Kidney epithelial cell (primary cell): ENCODE measurements at regions not wholly inside any gene's neighbourhood (a gene's known extent, or its start where the extent isn't known, plus 50 kb on each side); places are given as distances from the start of the nearest gene placed in this dataset.
"Not testable (repeated sequence)": the region's sequence is repeated elsewhere in the genome, so short reads cannot be mapped to it uniquely, and the experiment has no call there.

Experiments used
- DNase-seq: peaks from one replicate; pipeline ENCODE4 v3.0.0-alpha.2; 2010; ENCODE audit warnings: low read depth
- H3K27me3 ChIP-seq: 2 replicates; pipeline ENCODE4 v1.6.0; 2011; ENCODE audit warnings: low read length; ENCODE audit not compliant: control insufficient read depth, insufficient read depth
- H3K36me3 ChIP-seq: 2 replicates; pipeline ENCODE4 v1.5.1; 2011; ENCODE audit warnings: low read length; ENCODE audit not compliant: control insufficient read depth, insufficient read depth
- H3K4me3 ChIP-seq: 2 replicates; pipeline ENCODE4 v1.5.1; 2011; ENCODE audit warnings: low read depth, mild to moderate bottlenecking, control low read depth, low read length
- TF ChIP-seq, protein P1 (sequence below): IDR thresholded peaks from 2 replicates; pipeline ENCODE4 v1.5.1; 2011; ENCODE audit warnings: mild to moderate bottlenecking, moderate library complexity, low read length, control low read depth, inconsistent platforms; ENCODE audit not compliant: insufficient read depth, poor library complexity, severe bottlenecking

DNA sequence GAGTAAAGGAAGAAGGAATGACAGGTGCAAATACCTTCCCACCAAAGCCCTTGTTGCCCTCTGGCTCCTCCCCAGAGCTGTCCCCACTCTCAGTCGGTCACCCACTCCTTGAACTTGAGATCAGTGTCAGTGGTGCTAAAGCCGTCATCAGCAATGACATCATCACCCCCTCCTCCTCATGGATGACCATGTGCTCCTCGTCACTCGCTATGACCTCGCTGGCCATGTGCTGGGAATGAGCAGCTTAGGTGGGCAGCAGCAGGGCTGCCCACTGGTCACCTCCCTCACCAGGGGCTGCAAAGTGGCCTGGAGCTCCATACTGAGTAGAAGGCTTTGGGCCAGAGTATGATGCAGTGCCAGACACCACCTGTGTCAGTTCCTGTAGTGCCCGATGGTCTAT lies 153.1 kb upstream of the CDK13 start:
- H3K4me3 ChIP-seq, H3K36me3 ChIP-seq, DNase-seq, H3K27me3 ChIP-seq: not testable (repeated sequence)

DNA sequence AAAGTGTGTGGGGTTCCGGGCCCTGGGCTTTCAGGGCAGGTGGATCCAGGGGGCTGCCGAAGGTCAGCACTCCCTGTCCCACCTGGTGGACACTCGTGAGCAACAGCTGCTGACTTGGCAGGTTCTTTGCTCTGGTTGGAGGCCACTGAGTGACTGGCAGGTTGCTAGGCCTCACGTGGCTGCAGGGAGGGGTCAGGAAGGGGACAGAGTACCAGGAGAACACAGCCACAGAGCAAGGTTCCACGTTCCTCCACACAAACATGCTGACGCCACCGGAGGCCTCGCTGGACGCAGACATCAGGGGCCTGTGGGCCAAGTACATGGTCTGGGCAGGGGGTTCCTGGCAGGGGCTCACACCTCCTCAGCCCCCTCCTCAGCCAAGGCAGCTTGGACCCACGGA lies 152.0 kb upstream of the CDK13 start:
- H3K4me3 ChIP-seq, H3K27me3 ChIP-seq, DNase-seq, H3K36me3 ChIP-seq: not testable (repeated sequence)

DNA sequence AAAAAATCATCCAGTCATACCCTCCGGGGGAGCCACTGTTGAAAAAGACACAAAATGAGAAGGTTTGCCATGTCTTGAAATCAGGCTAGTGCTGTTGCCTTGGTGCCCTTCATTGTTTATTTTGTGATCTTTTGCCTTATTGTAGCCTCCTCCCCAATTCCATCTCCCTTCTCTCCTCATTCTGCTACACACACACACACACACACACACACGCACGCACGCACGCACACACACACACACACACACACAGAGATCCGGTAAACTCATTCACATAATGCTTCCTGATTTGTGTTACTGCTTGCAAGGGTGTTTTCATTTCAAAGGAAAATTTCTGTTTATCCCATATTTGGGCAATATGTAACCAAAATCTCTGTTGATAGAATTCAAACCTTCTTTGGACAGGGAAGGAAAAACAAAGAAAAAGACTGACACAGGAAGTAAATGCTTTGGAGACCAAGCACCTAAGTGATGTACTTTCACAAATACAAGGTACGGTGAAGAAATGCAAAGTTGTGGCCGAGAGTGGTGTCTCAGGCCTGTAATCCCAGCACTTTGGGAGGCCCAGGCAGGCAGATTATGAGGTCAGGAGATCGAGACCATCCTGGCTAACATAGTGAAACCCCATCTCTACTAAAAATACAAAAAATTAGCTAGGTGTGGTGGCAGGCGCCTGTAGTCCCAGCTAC lies 141.1 kb upstream of the CDK13 start:
- H3K36me3 ChIP-seq = no peaks in the 10 kb centered on the region
- TF ChIP-seq, protein P1, sequence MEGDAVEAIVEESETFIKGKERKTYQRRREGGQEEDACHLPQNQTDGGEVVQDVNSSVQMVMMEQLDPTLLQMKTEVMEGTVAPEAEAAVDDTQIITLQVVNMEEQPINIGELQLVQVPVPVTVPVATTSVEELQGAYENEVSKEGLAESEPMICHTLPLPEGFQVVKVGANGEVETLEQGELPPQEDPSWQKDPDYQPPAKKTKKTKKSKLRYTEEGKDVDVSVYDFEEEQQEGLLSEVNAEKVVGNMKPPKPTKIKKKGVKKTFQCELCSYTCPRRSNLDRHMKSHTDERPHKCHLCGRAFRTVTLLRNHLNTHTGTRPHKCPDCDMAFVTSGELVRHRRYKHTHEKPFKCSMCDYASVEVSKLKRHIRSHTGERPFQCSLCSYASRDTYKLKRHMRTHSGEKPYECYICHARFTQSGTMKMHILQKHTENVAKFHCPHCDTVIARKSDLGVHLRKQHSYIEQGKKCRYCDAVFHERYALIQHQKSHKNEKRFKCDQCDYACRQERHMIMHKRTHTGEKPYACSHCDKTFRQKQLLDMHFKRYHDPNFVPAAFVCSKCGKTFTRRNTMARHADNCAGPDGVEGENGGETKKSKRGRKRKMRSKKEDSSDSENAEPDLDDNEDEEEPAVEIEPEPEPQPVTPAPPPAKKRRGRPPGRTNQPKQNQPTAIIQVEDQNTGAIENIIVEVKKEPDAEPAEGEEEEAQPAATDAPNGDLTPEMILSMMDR = no peak
- H3K4me3 ChIP-seq = no peak overlapping the region
- no peak for DNase-seq
- no peaks in the 10 kb centered on the region for H3K27me3 ChIP-seq

DNA sequence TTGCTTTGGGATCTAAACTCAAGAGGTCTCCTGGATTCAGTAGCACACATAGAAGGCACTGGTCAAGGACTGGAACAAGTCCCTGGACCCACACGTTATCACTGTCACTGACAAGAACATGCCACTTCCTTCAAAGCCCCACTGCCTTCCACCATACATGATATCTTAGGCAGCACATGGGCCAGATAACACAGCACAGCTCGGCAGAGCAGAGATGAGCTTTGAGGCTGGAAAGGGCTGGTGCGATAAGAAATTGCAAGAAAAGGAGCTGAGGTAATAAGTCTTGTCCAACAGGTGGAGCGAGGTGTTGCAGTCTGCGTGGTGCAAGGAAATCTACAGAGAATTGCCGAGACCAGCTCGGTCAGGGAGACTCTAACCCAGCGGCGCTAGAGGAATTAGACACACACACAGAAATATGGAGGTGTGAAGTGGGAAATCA lies 139.8 kb upstream of the CDK13 start:
- Histone ChIP-seq H3K27me3 (no peaks in the 10 kb centered on the region), H3K36me3 (no peaks in the 10 kb centered on the region), H3K4me3 (no peak overlapping the region)
- no peak for DNase-seq
- TF ChIP-seq, protein P1 = no peak

DNA sequence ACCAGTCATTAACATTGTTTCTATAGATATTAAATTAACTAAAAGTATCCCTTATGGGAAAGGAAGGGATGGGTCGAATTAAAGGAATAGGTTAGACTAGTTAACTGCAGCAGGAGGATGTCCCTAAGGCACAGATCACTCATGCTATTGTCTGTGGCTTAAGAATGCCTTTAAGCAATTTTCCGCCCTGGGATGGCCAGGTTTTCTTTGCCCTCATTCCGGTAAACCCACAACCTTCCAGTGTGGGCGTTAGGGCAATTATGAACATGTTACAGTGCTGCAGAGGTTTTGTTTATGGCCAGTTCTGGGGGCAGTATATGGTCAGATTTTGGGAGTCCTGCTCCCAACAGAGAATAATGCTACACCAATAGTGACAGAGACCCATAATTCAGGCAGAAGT lies 139.3 kb upstream of the CDK13 start:
- no peak for DNase-seq
- no peak overlapping the region for H3K4me3 ChIP-seq

DNA sequence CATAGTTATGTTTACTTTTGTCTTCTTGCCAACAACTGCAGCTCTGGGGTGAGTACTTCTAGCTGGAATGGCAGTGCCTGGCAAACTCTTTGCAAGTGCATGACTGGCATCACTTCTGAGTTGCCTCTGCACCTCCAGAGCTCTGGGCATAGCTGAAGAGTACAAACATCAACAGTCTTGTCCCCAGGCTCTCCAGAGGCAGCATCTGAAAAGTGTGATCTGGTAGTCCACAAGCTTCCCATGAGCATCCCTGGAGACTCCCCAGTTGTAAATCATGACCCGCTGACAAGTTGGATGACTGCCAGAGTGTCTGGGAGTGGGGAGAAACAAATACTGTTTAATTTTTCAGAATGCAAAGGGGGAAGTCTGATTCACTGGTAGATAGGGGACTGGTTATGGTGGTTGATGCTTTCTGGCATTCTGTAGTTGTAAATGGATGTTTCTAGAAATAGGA lies 138.9 kb upstream of the CDK13 start:
- DNase-seq = no peak
- Histone ChIP-seq H3K4me3 (no peak overlapping the region), H3K27me3 (no peaks in the 10 kb centered on the region), H3K36me3 (no peaks in the 10 kb centered on the region)
- TF ChIP-seq, protein P1 = no peak

More for the DNA sequence above, 139.3 kb upstream of the CDK13 start:
- TF ChIP-seq, protein P1 = no peak
- Histone ChIP-seq H3K27me3 (no peaks in the 10 kb centered on the region), H3K36me3 (no peaks in the 10 kb centered on the region)

DNA sequence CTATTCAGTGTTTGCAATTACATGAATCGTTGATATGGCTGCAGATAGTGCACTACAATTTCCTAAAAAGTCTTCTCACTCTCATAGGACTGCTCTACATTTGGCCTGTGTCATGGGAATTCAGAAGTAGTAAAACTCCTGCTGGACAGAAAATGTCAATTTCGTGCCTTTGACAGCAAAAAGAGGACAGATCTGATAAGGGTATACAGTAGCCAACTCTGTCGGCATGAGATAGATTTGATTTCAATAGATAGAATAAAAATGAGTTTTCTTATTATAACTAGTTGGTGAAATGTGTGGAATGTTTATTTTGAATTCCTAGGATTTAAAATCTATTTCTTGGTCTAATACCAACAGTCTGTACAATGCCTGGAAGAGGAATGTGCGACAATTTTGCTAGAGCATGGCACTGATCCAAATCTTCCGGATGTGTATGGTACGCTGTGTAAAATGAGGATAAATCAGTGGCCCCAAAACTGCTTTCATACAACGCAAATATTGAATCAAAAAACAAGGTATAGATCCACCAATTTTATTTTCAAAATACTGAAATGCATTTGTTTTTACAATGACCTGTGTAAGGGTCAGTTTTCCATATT lies 133.5 kb upstream of the CDK13 start:
- no peak overlapping the region for H3K4me3 ChIP-seq
- no peaks in the 10 kb centered on the region for H3K36me3 ChIP-seq
- TF ChIP-seq, protein P1 = no peak
- no peaks in the 10 kb centered on the region for H3K27me3 ChIP-seq
- no peak for DNase-seq
